Mammary epithelial cell (primary cell): ENCODE measurements at regions not wholly inside any gene's neighbourhood (a gene's known extent, or its start where the extent isn't known, plus 50 kb on each side); places are given as distances from the start of the nearest gene placed in this dataset.

Experiments
- CTCF ChIP-seq, 2 donors: IDR thresholded peaks in 1 of 2; conservative IDR thresholded peaks in 1 of 2; 2 replicates each; pipeline ENCODE4 v1.5.1; 2011 to 2012; ENCODE audit warnings: inconsistent platforms in 2 of 2, low read length in 2 of 2, mild to moderate bottlenecking in 2 of 2, control low read depth in 1 of 2, low read depth in 1 of 2; ENCODE audit not compliant: insufficient read depth in 1 of 2; ENCODE audit errors: extremely low read depth in 1 of 2
- EZH2 ChIP-seq: IDR thresholded peaks from 2 replicates; pipeline ENCODE4 v1.6.1; 2012; ENCODE audit warnings: low read length, inconsistent platforms, borderline replicate concordance

DNA sequence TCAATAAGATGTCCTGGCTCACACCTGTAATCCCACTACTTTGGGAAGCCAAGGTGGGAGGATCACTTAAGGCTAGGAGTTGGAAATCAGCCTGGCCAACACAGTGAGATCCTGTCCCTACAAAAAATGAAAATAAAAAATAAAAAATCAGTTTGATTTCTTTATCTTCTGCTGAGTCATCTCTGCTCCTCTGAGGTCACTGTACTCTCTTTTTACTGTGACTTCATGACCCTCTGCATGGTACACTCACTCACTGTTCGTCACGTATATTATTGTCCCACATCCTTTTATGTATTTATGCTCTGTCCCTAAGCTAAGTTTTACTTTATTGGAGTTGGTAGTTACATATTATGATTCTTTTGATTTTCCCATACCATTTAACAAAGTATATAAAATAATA is 333.3 kb downstream of the PCDH7 start:
- TF ChIP-seq CTCF (conservative IDR thresholded peaks at IDR 0.05 in 1 of 2, IDR thresholded peaks at IDR 0.05 in 1 of 2; ENCODE audit: extremely low read depth in 1 of 2, insufficient read depth in 1 of 2, low read depth in 1 of 2, low read length in 2 of 2) (no peak), EZH2 (no peak)
